GM12865 (cell line): ENCODE measurements at regions not wholly inside any gene's neighbourhood (a gene's known extent, or its start where the extent isn't known, plus 50 kb on each side); places are given as distances from the start of the nearest gene placed in this dataset.

Source experiments
- DNase-seq: peaks from one replicate; pipeline ENCODE4 v3.0.0; 2010; ENCODE audit warnings: low read depth
- H3K4me3 ChIP-seq: 2 replicates; pipeline ENCODE4 v1.5.1; 2011; ENCODE audit warnings: mild to moderate bottlenecking, low read depth, low read length, control low read depth
- CTCF ChIP-seq: IDR thresholded peaks from 2 replicates; pipeline ENCODE4 v1.5.1; 2011; ENCODE audit warnings: low read length, control low read depth, low read depth, inconsistent platforms; ENCODE audit not compliant: insufficient read depth; ENCODE audit errors: missing control alignments

GRCh38 chr2:84212611-84213314 is 246.3 kb downstream of the SUCLG1 start:
- DNase-seq: peak; percentile 63
- no peak overlapping the region for H3K4me3 ChIP-seq
- TF ChIP-seq CTCF: no peak

DNA sequence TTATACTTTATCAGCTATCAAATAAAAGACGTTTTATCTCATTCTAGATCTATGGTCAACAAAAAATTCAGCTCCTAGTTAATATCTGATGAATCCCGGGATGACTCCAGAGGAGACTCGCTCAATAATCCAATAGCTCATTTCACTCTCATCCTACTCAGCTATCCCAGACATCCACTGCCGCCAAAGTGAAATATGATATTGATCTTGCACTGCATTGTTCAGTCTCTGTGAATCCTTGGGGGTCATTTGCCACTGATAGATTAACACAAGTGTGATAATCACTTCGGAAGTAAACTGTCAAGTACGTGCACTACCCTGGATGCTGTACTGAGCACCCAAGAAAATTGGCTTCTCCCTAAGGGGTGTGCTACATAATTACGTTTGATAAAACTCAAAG is 249.1 kb downstream of the SUCLG1 start:
- no peak overlapping the region for H3K4me3 ChIP-seq
- no peak for DNase-seq
- TF ChIP-seq CTCF: no peak

DNA sequence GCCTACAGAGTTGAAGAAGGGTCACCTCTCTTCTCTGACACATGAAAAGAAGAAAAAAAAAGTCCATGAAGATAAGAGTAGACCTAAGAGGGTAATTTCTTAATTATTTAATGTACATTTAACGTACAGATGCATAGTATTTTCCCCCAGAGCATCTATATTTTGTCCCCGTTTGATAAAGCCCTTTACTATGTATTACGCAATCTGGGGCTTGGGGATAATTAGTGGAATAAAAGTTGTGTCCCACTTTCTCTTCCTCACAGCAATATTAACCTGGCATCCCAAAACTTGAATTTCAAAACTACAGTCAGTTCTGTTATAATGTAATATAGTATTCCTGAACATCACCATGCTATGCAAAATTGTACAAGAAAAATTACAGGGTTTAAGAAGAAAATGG is 254.1 kb downstream of the SUCLG1 start:
- no peak for DNase-seq
- H3K4me3 ChIP-seq: no peak overlapping the region
- TF ChIP-seq CTCF: no peak

- TF ChIP-seq CTCF: no peak
- no peak for DNase-seq
- no peak overlapping the region for H3K4me3 ChIP-seq
Measured at GRCh38 chr2:84202166-84202565, 256.9 kb downstream of the SUCLG1 start.

DNA sequence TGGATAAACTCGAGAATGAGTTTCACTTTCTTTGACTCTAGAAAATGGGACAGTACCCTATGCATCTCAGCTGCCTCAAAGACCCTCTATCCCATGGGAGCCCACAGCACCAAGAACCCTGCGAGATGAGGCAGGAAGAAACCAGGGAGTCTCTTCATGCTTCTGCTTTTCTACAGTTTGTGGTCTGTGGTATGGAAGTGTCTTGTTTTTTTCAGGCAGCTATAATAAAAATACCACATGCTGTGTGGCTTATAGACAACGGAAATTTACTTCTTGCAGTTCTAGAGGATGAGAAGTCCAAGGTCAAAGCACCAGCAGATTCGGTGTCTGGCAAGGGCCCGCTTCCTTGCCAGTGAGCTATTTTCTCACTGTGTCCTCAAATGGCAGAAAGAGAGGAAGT is 257.9 kb downstream of the SUCLG1 start:
- H3K4me3 ChIP-seq: no peak overlapping the region
- DNase-seq: no peak
- no peak for TF ChIP-seq CTCF

DNA sequence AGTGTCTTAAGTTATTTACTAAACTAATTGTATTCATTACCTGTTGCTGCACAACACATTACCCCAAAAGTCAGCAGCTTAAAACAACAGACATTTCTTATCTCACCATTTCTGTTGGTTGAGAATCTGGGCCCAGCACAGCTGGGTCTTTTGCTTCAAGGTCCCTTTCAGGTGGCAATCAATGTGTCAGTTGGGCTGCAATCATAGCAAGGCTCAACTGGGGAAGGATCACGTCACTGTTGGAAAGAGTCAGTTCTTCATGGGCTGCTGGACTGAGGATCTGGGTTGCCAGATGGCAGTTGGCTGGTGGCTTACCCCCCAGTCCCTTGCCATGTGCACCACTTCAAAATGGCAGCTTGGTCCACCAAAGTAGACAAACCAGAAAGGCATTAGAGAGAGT is 261.2 kb downstream of the SUCLG1 start:
- no peak overlapping the region for H3K4me3 ChIP-seq
- TF ChIP-seq CTCF: no peak
- no peak for DNase-seq
